HG03139 (cell line): ENCODE measurements at regions not wholly inside any gene's neighbourhood (a gene's known extent, or its start where the extent isn't known, plus 50 kb on each side); places are given as distances from the start of the nearest gene placed in this dataset.
"Not testable (repeated sequence)": the region's sequence is repeated elsewhere in the genome, so short reads cannot be mapped to it uniquely, and the experiment has no call there.

Source experiments
- ATAC-seq: cut with Tn5 transposase; IDR thresholded peaks from one replicate; pipeline ENCODE4 v1.9.1; 2021; ENCODE audit not compliant: unreplicated experiment

DNA sequence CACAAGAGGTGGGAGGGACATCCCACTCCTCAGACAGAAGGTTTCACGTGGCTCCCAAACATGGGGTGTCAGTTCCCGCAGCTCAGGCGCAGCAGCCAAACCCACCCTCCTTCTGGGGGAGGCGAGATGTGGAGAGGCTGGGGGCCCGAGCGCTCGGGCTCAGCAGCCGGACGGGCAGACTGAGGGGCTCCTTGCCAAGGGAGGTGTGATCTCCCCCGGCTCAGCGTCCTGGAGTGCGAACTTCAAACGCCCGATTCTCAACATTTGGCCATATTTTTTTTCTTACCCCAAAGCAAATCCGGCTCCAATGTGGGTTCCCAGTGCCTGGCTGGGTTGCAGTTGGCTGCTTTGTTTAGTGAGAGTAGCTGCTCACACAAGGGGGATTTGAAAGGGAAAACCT, 477.9 kb downstream of the MN1 start:
- no peak for ATAC-seq

DNA sequence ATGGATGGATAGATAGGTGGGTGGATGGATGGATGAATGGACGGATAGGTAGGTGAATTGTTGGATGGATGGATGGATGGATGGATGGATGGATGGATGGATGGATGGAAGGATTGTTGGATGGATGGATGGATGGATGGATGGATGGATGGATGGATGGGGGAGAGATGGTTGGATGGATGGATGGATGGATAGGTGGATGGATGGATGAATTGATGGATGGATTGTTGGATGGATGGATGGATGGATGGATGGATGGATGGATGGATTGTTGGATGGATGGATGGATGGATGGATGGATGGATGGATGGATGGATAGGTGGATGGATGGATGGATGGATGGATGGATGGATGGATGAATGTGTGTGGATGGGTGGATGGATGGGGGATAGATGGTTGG, 476.6 kb downstream of the MN1 start:
- not testable (repeated sequence) for ATAC-seq

DNA sequence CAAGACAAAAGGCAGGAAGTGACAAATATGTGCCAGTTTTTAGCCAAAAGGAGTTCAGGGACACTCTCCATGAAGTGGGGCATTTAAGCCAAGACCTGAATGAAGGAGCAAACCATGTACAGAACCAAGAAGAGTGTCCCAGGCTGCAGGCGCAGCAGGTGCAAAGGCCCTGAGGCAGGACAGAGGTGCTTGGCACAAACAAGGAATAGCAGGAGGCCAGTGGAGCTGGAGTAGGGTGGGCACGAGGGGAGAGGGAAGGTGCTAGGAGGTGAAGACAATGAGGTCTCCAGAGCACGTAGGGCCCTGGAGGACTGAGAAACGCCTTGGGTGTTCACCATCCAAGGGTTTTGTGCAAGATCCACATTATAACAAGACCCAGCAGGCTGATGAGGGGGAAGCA, 474.1 kb downstream of the MN1 start:
- ATAC-seq: no peak

DNA sequence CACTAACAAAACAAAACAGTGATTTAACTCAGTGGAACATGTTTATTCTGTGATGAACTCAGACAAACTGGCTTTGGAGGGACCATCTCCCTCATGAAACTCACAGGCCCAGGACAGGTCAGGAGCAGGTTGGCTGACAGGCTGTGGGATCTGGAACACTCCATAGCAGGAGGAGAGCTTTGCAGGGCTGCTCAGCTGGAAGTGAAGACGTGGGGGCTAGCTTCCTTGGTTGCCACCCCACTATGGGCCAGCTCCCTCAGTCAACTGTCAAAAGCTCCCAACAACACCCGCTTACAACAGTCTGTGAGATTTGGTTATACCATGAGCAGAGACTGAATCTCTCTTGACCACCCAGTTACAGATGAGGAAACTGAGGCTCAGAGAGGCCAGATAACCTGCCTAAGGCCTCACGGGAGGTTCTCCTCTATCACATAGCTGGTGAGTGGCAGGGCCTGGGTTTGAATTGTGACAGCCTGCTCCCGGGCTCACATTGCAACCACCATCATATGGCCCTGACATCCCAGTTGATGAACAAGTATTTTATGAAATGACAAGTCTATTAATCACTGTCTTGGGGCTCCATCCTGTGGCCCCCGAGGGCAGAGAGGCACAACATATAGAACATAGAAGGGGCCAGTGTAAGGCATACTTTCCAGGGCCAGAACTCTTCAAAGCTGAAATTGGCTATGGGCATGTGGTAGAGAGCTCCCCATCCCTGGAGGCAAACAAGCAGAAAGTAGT, 473.4 kb downstream of the MN1 start:
- ATAC-seq: no peak

DNA sequence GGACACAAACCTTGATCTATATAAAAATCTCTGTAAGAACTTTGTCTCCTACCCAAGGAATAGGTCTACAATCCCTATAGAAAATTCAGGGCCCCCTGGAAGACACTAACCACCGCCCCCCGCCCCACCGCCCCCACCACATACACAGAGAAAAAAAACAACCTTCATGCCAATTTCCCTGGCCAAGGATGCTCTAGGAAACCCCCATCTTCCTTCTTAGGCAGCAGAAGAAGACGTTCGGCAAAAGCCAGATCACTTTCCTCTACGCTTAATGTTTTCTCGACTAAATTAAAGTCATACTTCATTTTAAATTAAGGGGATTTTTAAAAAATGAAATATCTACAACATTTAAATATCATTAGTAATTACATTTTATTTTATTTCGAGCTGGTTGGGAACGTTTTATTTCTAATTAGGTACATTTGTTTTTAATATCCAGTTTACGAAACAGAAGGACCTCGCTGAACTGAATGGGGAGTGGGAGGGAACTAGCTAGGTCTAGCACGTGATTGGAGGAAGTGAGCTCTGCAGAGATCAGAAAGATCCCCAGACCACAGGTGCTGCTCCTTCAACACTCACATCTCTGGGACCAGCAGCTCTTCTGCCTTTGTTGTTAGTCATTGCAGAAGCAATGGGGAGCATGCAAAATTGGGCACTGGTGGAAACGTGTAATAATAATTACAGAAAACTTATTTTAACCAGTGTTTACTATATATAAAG, 472.3 kb downstream of the MN1 start:
- ATAC-seq: no peak

DNA sequence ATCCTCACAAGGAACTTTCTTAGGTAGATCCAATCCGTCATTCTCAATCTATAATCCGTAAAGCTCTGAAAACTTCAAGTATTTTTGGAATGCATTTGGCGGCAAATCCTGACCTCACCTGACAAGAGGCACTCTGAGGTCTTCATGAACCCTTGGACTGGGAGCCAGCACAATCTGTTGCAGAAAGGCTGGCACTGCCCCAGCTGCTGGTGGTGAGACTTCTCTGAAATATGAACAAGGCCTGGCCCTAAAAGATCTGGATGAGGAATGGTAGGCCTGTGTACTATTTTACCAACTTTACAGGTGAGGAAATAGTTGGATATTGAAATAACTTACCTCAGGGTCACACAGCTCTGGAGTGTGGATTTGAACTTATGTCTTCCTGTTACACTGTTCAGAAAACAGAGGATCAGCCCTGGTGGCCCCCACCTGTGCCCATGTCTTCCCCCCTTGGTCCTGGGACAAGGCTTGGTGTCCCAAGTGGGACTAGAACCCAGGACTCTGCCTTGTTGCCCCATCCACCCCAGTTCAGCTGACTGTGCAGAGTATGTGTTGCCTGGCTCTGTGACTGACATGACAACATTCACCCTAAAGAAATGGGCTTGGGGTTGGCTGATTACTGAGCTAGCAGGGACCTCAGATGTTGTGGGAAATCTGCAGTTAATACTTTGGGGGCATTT, 471.4 kb downstream of the MN1 start:
- no peak for ATAC-seq

DNA sequence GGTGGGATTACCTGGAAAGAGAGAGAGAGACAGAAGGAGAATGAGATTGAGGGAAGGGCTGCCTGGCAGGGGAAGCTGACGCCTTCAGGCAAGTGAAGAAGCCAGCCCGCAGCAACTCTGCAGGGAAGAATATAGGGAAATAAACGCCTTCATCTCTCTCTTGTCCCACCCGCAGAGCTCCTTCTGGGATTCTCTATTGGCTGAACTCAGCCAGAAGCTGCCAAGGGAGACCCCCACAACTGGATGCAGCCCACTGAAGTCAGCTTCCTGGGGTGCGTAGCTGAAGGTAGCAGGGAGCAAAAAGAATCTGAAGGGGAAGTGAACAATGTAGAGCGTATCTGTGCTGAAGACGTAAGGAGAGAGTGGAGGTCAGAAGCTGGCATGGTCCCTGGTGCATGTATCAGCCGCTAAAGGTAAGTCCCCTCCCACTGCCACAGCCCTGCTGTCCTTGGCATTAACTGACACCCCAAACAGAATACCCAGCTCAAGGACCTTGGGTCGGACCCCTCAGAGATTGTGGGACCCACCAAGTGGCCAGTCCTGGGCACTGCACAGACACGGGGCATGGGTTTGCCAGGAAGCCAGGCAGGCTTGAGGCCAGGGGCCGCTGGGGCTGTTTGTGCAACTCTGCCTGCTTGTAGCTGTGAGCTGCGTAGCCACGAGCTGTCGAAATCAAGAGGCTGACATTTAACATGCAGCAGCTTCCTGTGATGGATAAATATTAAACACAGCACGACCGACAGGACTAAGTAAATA, 469.9 kb downstream of the MN1 start:
- ATAC-seq: no peak

DNA sequence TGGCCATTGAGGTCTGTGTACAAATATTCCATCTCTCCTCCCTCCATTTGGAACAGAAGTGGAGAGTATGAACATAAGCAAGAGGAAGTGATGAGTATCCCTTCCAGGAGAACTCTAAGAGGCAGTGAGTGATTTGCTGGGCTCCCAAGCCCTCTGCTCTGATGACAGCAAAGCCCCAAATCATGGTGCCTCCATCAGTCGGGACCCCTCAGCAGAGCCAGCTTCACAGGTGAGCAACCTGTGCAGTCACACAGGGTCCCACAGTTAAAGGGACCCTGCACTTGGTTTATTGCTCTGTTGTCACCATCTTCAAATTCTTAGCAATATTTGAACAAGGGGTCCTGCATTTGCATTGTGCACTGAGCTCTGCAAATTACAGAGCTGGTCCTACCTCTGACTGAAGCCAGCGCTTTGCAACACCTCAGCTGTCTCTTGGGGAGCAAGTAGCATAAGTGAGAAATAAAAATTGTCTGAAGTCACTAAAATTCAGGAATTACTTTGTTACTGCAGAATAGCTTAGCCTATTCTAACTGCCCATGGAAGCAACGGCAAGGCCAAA, 466.4 kb downstream of the MN1 start:
- ATAC-seq: no peak

DNA sequence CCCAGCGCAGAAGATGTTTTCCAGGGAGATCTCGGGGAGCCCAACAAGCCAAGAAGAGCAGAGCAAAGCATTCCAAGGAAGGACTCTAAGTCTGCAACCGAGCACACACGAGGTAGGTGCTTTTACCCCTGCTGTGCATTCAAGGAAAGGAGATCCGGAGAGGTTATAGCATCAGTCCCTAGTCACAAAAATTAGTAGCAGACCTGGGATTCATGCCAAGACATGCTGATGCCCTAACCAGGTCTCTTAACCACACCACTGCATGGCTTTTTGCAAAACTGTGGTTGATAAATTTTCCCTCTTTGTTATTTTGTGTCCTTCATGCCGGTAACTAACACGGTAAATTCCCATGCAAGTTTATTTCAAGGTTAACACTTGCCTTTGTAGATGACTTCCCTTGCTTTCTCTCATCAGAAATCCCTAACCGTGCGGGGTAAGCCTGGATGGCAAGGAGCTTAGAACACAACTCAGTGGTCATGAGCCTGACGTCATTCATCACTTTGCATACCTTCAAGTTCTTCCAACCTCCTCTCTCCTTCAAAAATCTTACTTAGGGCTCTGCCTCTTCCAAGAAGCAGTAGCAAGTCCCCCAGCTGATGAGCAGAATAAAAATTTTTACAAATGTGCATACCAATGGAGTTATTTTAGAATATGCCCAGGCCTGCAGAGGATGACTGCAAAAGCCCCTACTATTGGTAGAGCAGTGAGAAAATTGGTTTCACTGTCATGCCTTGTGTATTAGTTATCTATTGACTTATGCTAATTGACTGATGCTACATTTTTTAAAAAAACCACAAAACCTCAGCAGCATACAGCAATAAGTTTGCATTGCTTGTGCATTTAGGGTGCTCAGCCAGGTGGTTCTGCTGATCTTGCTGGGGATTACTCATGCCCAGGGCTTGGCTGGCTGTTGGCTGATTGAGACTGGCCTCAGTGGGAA, 465.1 kb downstream of the MN1 start:
- no peak for ATAC-seq

DNA sequence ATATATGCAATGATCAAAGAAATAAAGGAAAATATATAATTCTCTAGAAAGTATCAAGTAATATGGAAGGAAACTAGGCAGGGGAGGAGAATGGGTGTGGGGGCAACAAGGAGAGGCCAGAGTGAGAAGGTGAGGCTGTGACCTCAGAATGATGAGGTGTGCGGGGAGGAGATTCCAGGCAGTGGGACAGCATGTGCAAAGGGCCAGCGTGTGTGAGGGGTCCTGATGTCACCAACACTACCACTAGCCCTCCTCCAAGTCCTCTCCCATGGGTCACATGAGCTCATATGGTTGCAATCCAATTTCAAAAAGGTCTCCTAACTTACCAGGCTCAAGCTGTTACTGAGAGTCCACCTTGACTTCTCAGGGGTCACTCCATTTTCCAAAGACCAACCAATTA, 463.9 kb downstream of the MN1 start:
- ATAC-seq: no peak

DNA sequence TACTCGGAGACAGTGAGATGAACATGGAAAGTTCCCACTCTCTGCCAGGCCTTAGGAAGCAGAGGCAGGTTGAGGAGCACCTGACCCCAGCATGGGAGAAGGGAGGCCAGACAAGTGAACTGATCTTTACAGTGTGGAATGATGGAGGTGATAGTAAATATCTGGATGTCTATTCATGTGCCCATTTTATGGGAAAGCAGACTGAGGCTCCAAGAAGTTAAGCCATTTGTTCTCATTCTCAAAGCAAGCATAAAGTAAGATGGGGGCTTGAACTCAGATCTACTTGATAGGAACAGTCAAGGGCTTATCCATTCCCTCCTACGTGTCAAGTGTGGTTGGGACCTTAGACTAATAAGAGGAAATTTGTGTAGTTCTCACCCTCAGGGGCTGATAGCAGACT, 461.5 kb downstream of the MN1 start:
- ATAC-seq: no peak

DNA sequence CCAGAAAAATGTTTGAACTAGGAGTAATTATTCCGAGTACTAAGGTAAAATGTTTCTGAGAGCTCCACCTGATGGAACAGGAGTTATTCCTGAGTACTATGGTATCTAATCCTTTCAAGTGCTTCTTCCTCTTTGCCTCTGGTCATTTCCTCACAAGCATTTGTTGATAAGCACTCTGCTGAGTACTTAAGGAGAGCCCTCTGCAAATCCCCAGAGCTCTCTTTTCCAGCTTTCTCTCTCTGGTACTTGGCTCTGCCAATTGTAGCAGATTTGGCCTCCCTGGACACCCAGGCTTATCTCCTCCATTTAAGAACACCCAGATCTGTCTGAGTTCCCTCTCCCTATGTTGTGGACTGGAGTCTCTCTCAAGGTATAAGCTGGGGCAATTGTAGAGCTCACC, 457.0 kb downstream of the MN1 start:
- ATAC-seq: no peak

DNA sequence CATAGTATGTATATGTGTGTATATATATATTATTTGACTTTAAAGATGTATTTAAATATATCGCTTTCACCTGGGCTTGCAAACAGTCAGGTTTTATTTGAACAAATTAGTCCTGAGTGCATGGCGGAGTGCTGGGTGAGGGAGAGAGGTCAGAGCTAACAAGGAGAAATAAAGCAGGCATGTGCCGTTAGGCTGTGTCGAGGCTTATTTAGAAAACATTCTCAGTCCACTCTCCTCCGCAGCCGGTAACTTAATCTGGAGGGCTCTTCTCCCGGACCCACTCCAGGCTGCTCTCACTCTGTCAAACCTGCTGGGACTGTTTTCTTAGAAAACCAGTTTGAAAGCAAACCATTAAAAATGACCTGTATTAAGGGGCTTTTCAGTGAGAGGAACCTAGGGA, 455.9 kb downstream of the MN1 start:
- ATAC-seq: no peak

DNA sequence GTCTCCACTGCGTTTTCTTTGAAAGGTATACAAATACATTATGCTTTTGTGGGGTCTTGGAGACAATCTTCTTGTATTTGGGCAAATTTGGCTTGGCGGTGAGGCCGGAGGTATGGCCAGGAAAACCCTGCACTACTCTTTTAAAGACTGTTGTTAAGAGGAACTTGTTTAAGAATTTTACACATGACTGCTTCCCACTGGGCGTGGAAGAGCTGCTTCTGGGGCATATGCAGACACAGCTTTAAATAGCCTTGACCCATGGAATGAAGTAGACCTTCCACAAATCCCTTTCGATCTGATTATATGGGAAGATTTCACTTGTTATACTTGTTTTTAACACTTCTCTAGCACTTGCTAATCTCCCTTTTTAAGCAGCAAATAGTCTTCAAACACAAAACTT, 453.6 kb downstream of the MN1 start:
- no peak for ATAC-seq

DNA sequence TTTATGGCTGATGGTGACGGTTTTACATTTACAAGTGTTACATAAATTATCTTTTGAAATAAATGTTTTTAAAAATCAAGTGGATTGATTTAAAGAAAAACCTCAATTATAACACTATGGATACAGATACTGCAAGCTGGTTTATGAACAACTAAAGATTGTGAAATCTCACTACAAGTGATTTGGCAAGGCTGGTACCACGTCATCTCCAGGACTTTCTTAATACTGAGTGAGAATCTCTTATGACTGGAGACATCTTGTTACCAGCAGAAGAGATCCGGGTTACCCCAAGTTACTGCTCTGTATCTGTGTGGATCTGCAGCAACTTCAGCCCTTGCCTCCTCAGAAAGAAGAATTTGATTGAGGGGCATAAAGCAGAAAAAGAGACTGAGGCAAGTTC, 452.9 kb downstream of the MN1 start:
- no peak for ATAC-seq

DNA sequence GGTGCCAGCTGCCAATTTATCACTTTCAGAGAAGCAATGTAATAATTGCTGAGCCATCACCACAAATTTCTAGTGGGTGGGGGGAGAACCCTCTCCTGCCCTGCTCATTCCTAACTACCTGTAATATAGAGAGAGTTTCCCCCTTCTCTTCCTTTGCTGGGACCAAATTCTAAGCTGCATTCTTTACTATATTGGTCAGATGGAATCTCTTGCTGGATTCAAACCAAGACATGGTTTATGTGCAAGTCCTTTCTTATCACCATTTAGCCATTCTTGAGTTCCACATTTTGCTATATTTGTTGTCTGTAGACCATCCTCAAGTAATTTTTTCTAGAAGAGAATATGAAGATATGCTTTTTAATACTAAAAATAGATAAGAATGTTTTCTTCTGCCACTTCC, 452.1 kb downstream of the MN1 start:
- no peak for ATAC-seq

DNA sequence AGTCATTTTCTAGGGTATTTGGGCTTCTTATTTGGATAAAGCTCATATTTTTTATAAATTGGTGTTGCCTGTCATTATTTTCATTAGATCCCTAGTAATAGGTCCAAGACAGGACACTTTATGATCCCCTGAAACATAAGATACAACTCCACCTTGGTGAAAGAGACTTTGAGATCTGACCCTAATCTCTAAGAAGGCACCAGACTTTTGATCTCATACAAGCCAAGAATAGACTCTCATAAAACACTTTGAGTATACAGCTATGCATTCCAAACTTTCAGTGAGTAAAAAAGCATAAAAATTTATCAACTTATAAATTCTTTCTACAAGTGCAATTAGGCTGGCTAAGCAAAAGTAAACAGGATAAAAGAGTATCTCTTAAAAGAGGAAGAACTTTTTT, 451.2 kb downstream of the MN1 start:
- ATAC-seq: no peak

DNA sequence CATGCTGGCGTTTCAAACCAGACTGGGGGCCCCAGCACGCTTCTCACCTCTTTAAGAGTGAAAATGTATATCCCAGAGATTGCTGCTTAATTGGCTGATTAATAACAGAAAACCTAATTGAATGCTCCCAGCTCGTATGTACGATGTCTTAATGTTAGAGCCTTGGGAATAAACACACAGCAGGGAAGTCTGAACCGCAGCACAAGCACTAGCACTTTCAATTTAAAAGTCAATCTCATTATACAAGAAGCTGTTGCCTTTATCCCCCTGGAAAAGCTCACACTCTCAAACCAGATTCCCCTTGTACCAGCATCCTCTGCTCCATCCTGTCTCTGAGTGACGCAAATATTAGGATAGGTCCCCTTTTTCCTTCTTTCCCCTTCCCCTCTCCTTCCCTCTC, 449.1 kb downstream of the MN1 start:
- no peak for ATAC-seq

DNA sequence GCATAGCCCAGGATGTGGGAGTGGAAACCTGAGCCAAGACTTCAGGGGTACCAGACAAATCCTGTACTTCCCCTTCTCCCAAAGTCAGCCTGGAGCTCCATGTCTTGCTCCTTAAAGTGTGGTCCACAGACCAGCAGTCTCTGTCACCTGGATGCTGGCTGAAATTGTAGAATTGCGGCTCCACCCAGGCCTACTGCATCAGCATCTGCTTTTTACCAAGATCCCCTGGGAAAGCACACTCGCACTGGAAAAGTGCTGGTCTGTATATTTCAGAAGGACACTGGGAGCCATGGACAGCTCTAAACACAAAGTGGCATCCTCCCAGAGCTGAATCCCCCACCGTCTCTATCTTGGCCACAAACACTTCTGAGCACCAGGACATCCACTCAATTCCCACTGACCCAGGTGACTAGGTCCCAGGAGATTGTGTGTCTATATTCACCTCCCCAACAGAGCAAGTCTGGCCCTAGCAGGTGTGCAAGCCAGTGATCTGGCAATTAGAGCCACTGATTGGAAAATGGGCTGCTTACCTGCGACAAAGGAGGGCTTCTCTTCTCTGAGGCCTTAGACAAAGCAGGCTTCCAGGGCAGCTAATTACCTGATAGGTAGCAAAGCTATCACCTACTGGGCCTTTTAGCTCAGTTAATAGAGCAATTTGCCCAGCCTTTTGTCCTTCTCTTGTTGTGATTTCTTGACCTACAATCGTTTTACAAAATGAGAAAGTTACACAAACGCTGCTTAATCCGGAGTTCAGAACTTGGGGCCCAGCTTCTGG, 443.3 kb downstream of the MN1 start:
- no peak for ATAC-seq
